ENCODE measurements at regions not wholly inside any gene's neighbourhood (a gene's known extent, or its start where the extent isn't known, plus 50 kb on each side); places are given as distances from the start of the nearest gene placed in this dataset.
A peak's percentile ranks its signal among the peaks of the same experiment; 100 is the strongest.

DNA sequence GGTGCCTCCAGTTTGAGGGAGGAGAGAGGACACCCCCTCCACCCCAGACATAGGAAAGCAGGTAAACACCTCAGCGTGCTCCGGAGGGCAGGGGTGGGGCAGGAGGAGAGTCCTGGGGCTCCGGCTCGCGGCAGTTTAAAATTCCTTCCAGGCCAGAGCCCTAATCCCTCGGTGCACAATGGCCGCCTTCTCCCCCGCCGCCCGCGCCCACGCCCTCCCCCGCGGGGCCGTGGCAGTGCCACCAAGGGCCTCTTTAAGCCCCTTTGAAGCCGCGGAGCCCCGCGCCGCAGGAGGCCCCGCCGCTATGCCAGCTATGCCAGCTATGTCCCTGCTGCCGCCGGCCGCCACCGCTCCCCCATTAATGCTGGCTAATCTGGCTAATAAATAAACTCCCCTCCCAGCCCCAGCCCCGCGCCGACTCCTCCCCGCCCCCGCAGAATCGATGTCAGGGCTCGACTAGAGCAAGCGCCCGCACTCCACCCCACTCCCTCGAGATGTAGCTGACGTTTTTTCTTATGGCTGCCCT is 125.1 kb downstream of the MRPL14 start (continued):
- TF ChIP-seq, protein P1, sequence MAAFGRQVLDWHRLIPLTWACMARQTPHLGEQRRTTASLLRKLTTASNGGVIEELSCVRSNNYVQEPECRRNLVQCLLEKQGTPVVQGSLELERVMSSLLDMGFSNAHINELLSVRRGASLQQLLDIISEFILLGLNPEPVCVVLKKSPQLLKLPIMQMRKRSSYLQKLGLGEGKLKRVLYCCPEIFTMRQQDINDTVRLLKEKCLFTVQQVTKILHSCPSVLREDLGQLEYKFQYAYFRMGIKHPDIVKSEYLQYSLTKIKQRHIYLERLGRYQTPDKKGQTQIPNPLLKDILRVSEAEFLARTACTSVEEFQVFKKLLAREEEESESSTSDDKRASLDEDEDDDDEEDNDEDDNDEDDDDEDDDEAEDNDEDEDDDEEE (CRISPR knock-in tag; IDR thresholded peaks at IDR 0.05), result 0 out of 2 replicates have a peak, but pooled peaks have one; percentile 26
- TF ChIP-seq NR2F6 (IDR thresholded peaks at IDR 0.05) (no peak), NR2F6 (CRISPR knock-in tag; IDR thresholded peaks at IDR 0.05) (peak; percentile 42; the same call in 1 of the 2 replicates), ZFX (CRISPR knock-in tag; IDR thresholded peaks at IDR 0.05; ENCODE audit: low read depth) (no peak), SALL1 (CRISPR knock-in tag; IDR thresholded peaks at IDR 0.05) (peak; percentile 14; the same call in 1 of the 2 replicates), GATAD2A (CRISPR knock-in tag; IDR thresholded peaks at IDR 0.05) (peak; percentile 22; the same call in 1 of the 2 replicates), PITX1 (CRISPR knock-in tag; IDR thresholded peaks at IDR 0.05) (0 out of 2 replicates have a peak, but pooled peaks have one; percentile 28), TBX2 (CRISPR knock-in tag; IDR thresholded peaks at IDR 0.05; ENCODE audit: borderline replicate concordance) (no peak), PCBP1 (IDR thresholded peaks at IDR 0.05; ENCODE audit: borderline replicate concordance, low read depth, low read length) (no peak), HHEX (CRISPR knock-in tag; IDR thresholded peaks at IDR 0.05) (no peak), HNRNPL (IDR thresholded peaks at IDR 0.05; ENCODE audit: low read depth, low read length) (peak; percentile 82), JDP2 (CRISPR knock-in tag; IDR thresholded peaks at IDR 0.05; ENCODE audit: borderline replicate concordance) (no peak), ZNF331 (CRISPR knock-in tag; IDR thresholded peaks at IDR 0.05) (no peak), WIZ (CRISPR knock-in tag; IDR thresholded peaks at IDR 0.05) (no peak), YY1 (IDR thresholded peaks at IDR 0.05; ENCODE audit: insufficient read depth, insufficient replicate concordance, low read depth, low read length) (peak; percentile 67), ZNF772 (CRISPR knock-in tag; IDR thresholded peaks at IDR 0.05) (no peak)
- TF ChIP-seq, protein P2, sequence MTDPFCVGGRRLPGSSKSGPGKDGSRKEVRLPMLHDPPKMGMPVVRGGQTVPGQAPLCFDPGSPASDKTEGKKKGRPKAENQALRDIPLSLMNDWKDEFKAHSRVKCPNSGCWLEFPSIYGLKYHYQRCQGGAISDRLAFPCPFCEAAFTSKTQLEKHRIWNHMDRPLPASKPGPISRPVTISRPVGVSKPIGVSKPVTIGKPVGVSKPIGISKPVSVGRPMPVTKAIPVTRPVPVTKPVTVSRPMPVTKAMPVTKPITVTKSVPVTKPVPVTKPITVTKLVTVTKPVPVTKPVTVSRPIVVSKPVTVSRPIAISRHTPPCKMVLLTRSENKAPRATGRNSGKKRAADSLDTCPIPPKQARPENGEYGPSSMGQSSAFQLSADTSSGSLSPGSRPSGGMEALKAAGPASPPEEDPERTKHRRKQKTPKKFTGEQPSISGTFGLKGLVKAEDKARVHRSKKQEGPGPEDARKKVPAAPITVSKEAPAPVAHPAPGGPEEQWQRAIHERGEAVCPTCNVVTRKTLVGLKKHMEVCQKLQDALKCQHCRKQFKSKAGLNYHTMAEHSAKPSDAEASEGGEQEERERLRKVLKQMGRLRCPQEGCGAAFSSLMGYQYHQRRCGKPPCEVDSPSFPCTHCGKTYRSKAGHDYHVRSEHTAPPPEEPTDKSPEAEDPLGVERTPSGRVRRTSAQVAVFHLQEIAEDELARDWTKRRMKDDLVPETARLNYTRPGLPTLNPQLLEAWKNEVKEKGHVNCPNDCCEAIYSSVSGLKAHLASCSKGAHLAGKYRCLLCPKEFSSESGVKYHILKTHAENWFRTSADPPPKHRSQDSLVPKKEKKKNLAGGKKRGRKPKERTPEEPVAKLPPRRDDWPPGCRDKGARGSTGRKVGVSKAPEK (CRISPR knock-in tag; IDR thresholded peaks at IDR 0.05; ENCODE audit: borderline replicate concordance), result 0 out of 2 replicates have a peak, but pooled peaks have one; percentile 51
- TF ChIP-seq, protein P3, sequence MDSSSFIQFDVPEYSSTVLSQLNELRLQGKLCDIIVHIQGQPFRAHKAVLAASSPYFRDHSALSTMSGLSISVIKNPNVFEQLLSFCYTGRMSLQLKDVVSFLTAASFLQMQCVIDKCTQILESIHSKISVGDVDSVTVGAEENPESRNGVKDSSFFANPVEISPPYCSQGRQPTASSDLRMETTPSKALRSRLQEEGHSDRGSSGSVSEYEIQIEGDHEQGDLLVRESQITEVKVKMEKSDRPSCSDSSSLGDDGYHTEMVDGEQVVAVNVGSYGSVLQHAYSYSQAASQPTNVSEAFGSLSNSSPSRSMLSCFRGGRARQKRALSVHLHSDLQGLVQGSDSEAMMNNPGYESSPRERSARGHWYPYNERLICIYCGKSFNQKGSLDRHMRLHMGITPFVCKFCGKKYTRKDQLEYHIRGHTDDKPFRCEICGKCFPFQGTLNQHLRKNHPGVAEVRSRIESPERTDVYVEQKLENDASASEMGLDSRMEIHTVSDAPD (CRISPR knock-in tag; IDR thresholded peaks at IDR 0.05), result no peak
- TF ChIP-seq, protein P4, sequence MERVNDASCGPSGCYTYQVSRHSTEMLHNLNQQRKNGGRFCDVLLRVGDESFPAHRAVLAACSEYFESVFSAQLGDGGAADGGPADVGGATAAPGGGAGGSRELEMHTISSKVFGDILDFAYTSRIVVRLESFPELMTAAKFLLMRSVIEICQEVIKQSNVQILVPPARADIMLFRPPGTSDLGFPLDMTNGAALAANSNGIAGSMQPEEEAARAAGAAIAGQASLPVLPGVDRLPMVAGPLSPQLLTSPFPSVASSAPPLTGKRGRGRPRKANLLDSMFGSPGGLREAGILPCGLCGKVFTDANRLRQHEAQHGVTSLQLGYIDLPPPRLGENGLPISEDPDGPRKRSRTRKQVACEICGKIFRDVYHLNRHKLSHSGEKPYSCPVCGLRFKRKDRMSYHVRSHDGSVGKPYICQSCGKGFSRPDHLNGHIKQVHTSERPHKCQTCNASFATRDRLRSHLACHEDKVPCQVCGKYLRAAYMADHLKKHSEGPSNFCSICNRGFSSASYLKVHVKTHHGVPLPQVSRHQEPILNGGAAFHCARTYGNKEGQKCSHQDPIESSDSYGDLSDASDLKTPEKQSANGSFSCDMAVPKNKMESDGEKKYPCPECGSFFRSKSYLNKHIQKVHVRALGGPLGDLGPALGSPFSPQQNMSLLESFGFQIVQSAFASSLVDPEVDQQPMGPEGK (CRISPR knock-in tag; IDR thresholded peaks at IDR 0.05), result peak; percentile 48
- TF ChIP-seq, protein P5, sequence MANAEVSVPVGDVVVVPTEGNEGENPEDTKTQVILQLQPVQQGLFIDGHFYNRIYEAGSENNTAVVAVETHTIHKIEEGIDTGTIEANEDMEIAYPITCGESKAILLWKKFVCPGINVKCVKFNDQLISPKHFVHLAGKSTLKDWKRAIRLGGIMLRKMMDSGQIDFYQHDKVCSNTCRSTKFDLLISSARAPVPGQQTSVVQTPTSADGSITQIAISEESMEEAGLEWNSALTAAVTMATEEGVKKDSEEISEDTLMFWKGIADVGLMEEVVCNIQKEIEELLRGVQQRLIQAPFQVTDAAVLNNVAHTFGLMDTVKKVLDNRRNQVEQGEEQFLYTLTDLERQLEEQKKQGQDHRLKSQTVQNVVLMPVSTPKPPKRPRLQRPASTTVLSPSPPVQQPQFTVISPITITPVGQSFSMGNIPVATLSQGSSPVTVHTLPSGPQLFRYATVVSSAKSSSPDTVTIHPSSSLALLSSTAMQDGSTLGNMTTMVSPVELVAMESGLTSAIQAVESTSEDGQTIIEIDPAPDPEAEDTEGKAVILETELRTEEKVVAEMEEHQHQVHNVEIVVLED (CRISPR knock-in tag; IDR thresholded peaks at IDR 0.05; ENCODE audit: borderline replicate concordance), result no peak
